NCI-H774 (cell line): ENCODE measurements at regions not wholly inside any gene's neighbourhood (a gene's known extent, or its start where the extent isn't known, plus 50 kb on each side); places are given as distances from the start of the nearest gene placed in this dataset.

ENCODE experiments used
- DNase-seq: peaks from one replicate; lab custom pipeline; 2025; lab: John Stamatoyannopoulos, UW

DNA sequence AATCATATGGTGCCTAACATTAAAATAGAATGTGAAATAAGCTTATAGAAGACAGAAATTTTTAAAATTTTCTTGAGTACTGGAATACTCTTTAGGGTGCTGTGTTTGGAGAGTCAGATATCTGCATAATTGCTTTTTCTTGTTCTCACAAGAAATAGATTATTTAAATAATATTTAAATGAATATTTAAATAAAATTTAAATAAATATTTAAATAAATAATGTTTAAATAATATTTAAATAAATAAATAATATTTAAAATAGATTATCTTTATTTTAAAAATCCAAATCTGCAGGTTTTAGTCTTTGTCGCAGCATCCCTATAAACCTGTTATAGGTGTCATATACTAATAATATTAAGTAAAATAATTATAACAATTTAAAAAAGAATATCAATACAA, 1589.4 kb downstream of the MAT2B start:
- DNase-seq = no peak

DNA sequence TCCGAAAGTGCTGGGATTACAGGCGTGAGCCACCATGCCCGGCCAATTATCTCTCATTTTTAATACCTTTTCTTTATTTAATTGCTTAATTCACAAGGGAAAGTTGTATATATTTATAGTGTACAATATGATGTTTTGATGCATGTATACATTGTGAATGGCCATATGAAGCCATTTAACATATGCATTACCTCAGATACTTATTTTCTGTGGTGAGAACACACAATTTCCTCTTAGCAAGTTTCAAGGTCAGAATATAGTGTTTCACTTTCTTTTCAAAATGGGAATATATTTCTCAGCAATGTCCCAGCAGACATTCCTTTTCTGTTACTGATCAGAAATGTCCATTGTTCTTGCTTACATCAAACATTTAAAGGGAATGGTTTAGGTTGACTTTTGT, 1596.3 kb downstream of the MAT2B start:
- DNase-seq = no peak

DNA sequence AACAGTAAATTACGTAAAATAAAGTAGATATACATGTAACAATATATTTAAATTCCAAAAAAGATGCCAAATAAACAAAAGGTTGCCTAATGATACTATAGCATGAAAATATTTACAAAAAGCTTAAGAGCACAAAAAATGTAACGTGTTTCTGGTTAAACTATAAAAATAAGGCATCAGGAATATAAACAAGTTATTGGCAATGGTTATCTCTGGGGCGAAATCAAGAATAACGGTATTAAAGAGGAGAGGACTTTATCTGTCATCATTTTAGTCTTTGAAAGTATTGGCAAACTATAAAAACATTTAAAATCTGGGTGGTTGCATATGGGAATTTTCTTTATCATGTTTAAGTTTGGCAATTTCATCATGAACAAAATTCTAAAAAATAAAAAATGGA, 1599.2 kb downstream of the MAT2B start:
- DNase-seq = no peak

DNA sequence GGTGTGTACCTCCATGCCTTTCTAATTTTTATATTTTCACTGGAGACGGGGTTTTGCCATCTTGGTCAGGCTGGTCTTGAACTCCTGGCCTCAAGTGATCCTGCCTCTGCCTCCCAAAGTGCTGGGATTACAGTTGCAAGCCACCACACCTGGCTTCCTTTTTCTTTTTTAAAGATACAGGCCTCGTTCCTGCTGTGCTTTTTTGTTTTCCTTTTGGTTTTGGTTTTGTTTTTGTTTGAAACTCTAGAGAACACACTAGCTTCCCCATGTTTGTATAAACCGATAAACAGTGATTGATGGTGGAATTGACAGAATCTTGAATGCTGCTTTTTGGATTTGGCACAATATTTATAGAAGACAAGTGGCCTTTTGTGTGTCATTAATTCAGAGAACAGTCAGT, 1603.4 kb downstream of the MAT2B start:
- no peak for DNase-seq

DNA sequence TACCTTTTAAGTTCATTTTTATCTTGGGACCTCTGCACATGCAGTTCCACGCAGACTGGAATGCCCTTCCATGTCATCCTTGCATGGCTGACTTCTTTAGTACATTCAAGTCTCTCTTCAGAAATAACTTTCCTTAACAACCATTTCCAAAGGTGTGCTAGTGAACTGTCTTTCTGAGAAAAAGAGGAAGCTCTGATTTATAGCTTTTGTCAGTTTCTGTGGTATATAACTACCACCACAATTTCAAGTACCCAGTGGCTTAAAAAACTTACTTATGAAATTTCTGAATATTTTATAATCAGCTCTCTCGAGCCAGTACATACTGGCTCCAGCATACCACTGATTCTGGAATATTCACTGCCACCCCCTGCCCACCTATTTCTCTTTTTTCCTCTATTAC, 1613.8 kb downstream of the MAT2B start:
- DNase-seq = no peak

DNA sequence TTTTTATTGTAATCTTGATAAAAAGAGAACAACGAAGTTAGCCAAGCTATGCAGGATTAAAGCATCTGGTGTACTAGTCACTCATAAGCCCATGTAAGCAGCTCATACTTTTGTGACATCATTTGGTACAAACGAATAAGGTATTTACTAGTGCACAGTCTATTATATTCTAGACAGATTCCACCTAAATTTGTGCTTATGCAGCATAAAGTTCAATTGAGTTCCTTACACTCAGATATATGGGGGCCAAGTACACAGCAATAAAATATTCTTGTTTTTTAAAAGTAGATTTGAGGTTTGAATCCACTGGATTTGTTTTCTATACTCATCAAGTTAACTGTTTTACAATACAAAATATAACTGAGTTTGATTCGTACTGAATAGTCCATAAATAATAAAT, 1621.2 kb downstream of the MAT2B start:
- no peak for DNase-seq

DNA sequence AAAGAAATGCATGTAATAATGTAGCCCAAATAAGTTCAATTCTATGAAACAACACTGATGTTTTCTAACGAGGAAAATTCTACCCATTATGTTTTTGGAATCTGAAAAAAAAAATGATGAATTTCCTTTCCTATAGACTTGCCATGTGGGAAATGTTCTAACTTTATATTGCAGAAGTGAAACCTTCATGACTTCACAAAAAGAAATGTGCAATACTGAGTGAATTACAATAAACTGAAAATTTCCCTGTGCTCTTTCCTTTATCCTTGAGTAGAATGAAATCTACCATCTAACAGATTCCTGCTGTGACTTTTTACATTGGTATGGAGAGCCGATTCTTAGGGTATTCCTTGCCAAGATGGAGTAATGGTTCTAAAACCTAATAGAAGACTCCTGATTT, 1622.5 kb downstream of the MAT2B start:
- DNase-seq = no peak

DNA sequence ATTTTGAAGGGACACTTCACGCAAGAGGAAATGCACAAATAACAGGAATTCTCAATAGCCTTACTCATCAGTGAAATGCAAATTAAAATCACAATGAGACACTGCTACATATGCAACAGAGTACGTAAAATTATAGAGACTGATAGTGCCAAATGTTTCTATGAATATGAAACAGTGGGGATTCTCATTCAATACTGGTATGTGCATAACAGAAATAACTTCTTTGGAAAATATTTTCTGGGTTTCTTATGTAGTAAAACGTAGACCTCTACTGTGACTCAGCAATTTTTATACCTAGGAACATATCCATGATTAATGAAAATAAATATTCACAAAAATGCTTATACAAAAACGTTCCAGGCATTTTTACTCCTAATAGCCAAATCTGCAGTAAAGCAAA, 1625.2 kb downstream of the MAT2B start:
- no peak for DNase-seq

DNA sequence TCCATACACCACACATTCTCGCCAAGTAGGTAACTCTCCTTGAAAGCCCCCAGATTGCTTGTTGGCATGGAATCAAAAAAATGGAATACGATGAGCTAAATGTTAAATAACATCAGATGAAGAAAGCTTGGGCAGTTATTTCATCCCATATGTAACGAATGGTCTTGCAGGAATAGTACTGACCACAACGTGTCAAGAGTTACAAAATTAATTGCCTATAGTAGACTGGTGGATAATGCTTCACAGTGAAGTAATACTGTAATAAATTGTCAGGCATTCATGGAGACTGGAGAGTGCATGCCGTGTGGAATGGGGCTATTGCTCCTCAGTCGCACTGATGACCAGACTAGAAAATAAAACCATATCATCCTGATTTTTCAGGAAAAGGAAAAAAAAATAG, 1628.7 kb downstream of the MAT2B start:
- no peak for DNase-seq

DNA sequence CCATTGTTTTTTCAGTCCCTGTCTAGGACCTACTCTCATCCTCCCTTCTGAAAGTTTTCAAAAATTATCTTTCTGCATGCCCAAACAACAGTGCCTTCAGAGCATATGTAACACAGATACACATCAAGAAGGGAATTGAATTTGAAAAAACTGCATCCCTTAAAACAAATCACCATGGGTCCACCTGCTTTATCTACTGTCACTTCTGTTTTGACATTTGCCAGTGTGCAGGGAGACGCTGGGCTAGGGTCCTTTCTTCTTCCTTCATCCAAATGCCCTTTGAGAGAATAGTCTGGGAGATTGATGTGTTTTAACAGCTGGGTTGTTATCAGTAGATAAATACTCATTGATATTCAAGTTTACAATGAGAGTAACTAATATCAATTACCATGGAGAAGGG, 1630.1 kb downstream of the MAT2B start:
- DNase-seq = no peak

DNA sequence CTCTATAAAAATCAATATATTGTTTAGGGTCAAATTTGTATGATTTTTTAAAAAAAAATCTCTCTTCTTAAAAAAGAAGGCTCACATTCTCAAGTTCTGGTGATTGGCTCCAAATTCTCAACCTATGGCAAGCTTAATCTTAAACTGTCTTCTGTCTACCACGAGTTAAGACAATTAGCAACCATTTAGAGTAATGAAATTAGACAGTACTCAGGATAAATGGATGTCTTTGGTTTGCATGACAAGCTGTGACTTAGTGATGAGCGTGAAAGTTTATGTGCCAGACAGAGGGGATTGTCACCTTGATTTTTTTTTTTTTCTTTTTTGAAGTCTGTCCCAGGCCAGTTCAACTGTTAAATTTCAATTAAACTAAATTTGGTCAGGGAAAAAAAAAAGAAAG, 1632.3 kb downstream of the MAT2B start:
- no peak for DNase-seq

DNA sequence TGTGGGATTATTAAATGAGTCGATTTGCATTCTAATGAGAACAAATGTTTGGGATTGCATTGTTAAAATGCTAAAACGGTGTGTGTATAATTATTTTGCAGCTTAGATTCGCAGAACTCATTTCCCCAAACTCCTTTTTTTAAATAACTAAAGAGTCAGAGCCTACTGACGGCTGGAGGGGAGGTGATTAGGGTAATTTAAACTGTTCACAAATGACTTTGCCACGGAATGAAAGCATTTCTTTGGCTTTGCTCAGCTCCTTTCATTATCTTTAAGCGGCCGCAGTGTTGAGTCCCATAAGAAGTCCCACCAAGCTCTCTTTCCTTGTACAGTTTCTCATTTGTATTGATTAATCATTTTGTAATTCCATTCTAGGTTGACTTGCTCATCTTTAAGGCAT, 1632.8 kb downstream of the MAT2B start:
- no peak for DNase-seq

DNA sequence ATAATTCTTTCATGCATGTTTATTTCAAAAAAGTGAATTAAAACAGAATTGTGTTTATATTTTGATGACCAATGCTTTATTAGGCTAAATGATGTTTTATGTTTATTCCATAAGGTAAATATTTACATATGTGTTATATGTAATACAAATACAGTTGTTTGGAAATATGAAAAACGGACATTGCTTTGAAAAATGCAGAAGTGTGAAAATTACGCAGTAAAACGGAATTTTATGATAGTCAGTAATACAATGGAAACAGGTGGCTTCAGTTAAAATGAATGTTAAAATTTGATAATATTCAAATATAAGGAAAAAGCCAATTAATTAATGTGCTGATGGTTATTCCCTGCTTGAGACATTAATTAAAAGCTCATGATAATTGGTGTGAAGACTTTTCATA, 1633.8 kb downstream of the MAT2B start:
- DNase-seq = no peak

DNA sequence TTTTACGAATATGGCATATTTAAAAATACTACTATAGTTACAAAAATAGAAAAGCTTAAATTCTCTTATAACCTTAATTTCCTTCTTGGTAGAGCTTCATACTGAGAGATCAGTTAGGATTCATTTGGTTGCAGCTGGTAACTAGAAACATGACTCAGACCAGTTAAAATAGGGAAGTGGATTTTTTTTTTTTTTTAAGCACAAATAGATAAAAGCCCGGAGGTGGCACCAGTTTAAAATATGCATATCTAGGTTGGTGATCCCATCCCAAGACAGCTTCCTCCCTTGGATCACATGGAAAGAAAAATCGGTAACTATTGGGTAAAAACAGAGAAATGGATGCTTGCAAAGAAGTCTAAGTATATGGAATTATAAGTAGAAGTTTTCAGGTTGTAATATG, 1634.3 kb downstream of the MAT2B start:
- no peak for DNase-seq

DNA sequence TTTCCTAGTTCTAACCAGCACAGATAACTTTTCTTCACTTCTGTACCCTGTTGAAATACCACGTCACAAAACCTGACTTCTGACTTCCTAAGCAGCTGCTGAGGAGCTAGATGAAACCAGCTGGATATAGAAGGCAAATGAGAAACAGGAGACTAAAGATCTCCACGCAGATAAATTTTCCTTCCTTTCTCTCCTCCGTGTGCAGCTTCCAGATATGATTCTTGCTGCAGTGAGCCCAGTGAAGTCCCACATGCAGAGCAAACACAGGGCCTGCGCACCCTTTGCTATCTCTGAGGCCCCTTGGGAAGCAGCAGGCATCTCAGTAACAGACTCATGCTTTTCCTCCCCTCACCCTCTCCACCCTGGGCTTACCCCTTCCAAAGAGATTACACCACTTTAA, 1638.3 kb downstream of the MAT2B start:
- no peak for DNase-seq

DNA sequence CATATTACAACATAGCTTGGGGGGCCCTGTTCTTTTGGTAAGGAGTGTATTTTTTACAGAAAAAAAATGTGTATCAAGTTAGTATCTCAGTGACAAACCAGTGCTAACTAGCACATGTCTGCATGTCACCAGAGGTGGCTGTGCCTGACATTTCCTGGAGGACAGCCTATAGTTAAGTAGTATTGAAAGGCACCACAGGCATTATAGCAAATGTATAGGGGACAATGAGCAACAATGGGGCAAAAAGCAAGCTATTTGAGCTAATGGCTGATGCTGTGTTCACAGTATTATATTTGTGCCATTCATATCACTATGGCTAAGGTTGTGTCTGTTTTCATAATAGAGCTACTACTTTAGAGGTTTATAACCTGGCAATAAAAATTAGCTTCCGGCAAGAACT, 1644.0 kb downstream of the MAT2B start:
- DNase-seq = no peak

DNA sequence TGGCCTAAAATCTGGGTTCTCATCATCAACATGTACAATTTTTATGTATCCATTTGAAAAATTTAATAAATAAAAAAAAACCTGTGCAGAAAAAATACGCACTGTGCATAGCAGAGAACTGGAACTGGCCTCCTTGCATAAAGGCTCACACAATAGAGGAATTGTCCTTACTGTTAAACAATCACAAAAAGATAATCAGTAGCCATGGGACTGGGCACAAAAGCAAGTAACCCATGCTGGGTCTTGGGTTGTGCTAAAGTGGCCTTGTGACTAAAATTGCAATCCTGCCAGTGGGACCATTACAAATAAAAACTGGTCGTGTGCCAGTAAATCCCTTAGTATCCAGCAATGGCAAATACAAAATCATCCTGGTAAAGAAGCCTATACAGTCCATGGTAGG, 1646.6 kb downstream of the MAT2B start:
- no peak for DNase-seq

DNA sequence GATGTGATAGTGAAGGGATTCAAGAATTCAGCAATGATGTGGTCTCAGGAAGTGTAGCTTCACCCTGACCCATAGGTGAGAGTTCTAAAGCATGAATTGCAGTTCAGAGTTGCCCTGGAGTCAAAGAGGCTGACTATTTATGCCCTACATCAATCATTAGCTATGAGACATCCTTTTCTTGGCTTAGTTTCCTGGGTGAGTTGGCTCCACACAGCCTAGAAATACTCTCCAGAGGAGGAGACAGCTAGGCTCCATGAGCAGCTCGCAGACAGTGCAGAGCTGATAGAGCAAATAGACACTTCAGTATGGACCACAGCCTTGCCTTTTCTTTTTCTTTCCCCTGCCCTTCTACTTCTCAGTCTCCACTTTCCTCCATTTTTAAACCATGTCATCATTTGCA, 1651.8 kb downstream of the MAT2B start:
- DNase-seq = no peak

DNA sequence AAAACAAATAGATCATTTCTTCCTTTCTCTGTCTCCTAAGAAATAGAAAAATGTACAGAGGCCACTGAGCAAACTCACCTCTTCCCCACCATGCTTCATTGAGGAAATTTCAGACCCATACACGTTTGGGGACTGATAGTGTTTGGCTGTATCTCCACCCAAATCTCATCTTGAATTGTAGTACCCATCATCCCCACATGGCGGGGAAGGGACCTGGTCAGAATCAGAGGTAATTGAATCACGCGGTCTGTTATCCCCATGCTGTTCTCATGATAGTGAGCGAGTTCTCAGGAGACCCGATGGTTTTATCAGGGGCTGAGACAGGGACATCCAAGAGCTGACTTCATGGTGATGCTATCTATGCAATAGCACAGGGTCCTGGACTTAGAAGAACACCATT, 1655.8 kb downstream of the MAT2B start:
- no peak for DNase-seq

DNA sequence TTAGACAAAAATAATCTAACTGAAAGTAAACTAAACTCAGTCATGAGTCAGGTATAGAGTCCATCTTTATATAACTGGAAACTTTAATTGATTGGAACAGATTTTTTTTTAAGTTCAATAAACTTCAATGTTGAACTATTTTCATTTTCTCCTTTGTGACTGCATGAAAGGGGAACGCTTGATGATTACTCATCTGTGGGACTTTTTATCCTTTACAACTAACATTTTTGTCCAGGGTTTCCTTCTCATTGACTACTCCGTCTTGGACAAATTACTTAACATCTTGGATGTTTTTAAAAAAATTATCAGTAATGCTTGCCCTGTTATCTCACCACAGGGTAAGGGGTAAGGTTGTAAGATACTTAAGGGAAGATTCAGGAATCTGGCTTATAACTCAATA, 1658.4 kb downstream of the MAT2B start:
- DNase-seq = no peak

DNA sequence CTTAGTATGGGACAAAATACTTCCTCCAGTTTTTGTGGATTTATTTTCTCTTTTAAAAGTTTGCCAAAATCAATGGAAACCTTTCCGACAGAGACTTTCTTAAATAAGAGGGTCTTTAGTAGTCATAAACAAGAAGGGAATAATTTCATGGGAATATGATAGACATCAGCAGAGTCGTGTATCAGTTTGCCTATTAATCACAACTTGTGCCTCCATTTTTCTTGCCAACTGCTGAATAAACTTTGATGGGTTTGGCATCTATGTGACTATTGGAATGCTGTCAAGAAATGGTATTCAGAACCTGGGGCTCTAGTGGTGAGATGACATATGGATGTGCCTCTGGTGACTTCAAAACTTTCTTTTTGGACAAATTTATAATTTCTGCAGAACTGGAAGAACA, 1668.2 kb downstream of the MAT2B start:
- no peak for DNase-seq

DNA sequence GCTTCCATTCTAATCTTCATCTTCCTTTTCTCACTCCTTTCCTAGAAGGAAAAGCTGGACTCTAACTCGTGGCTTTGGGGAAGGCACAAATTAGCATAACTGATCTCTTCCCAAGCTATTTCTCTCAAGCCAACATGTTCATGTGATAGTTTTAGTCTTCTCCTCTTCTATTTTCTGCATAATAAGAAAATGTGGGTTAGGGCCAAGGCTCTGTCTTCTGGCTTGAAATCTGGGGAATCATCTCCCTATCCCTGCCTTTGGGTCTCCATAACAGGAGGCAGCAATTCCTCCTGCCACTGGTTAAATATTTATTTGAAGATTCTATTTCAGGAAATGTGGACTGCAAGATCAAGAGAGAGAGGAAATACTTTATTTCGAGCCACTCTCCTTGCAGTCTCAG, 1669.6 kb downstream of the MAT2B start:
- no peak for DNase-seq

DNA sequence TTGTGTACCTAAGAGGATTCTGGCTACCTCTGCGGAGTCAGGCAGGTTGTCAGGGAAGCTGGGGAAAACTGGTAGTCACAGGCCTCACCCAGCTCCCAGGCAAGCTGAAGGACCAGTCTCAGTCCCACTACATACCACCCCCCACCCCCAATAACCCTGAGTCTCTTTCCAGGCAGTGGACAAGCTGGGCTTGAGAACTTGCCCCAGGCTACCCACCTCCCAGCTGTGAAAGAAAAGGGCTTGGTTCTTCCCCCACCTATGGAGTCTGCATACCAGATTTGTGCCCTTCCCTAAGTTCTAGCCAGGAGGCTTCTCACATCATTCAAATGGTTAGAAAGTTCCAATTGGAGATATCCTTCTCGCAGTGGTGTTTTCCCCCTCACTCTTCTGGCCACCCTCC, 1678.8 kb downstream of the MAT2B start:
- DNase-seq = no peak

DNA sequence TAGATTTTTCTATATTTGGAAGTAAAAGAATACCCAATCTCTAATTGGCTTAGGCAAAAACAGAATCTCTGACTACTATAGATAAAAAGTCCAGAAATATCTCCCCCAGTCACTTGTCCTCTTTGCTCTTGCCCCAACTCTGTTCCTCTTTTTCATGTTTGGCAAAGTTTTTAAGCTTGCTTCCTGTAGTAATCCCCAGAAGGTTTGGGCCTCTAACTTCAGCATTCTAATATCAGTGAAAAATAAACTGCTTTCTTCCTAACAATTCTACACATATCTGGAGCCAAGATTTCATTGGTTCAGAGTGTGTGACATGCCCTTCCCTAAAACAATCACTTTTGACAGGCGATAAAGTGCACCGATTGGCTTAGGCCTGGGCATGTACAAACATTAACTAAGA, 1680.3 kb downstream of the MAT2B start:
- no peak for DNase-seq

DNA sequence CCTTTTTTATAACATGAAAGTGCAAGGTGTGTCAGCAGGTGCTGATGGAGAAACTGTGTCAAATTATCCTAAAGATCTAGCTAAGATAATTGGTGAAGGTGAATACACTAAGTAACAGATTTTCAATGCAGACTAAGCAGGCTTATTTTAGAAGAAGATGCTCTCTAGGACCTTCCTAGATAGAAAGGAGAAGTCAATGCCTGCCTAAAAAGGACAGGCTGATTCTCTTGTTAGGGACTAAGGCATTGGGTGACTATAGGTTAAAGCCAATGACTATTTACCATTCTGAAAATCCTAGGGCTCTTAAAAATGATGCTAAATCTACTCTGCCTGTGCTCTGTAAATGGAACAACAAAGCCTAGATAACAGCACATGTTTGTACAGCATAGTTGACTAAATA, 1682.4 kb downstream of the MAT2B start:
- DNase-seq = no peak
